T-helper 9 cell (primary cell): ENCODE measurements at regions not wholly inside any gene's neighbourhood (a gene's known extent, or its start where the extent isn't known, plus 50 kb on each side); places are given as distances from the start of the nearest gene placed in this dataset.

Experiments
- DNase-seq: peaks from one replicate; pipeline ENCODE4 v3.0.0-alpha.2; 2020

- DNase-seq = no peak
Observed at GRCh38 chr14:101707068-101707842, 54.3 kb upstream of the PPP2R5C start.

GRCh38 chr14:101707863-101708620, 53.5 kb upstream of the PPP2R5C start:
- no peak for DNase-seq

GRCh38 chr14:101708853-101709532, 52.5 kb upstream of the PPP2R5C start:
- DNase-seq = no peak

- no peak for DNase-seq
Observed at GRCh38 chr14:101709533-101709881, 52.0 kb upstream of the PPP2R5C start.

GRCh38 chr14:101709962-101710931, 51.3 kb upstream of the PPP2R5C start:
- DNase-seq = no peak

- DNase-seq = no peak
Observed at GRCh38 chr14:101711041-101711856, 50.3 kb upstream of the PPP2R5C start.
